GM19438 (cell line): ENCODE measurements at regions not wholly inside any gene's neighbourhood (a gene's known extent, or its start where the extent isn't known, plus 50 kb on each side); places are given as distances from the start of the nearest gene placed in this dataset.

Experiments
- ATAC-seq: cut with Tn5 transposase; IDR thresholded peaks from one replicate; pipeline ENCODE4 v1.9.1; 2021; ENCODE audit warnings: low read depth; ENCODE audit not compliant: unreplicated experiment

- no peak for ATAC-seq
These were observed 264.9 kb upstream of the PLXNA2 start for GRCh38 chr1:208509072-208509471.

GRCh38 chr1:208510192-208510952 lies 266.2 kb upstream of the PLXNA2 start:
- ATAC-seq: no peak

- ATAC-seq: no peak
These were observed 267.2 kb upstream of the PLXNA2 start for GRCh38 chr1:208511242-208511860.

- no peak for ATAC-seq
These were observed 269.6 kb upstream of the PLXNA2 start for GRCh38 chr1:208513799-208514198.

- ATAC-seq: no peak
These were observed 270.9 kb upstream of the PLXNA2 start for GRCh38 chr1:208515129-208515528.

- no peak for ATAC-seq
These were observed 272.6 kb upstream of the PLXNA2 start for GRCh38 chr1:208516780-208517179.

- no peak for ATAC-seq
These were observed 276.4 kb upstream of the PLXNA2 start for GRCh38 chr1:208520438-208521099.

- no peak for ATAC-seq
These were observed 277.4 kb upstream of the PLXNA2 start for GRCh38 chr1:208521534-208521933.

- no peak for ATAC-seq
These were observed 278.8 kb upstream of the PLXNA2 start for GRCh38 chr1:208523007-208523406.

GRCh38 chr1:208524376-208524775 lies 280.2 kb upstream of the PLXNA2 start:
- ATAC-seq: no peak

- no peak for ATAC-seq
These were observed 280.7 kb upstream of the PLXNA2 start for GRCh38 chr1:208524925-208525324.

- no peak for ATAC-seq
These were observed 281.2 kb upstream of the PLXNA2 start for GRCh38 chr1:208525417-208525816.

GRCh38 chr1:208526613-208527125 lies 282.5 kb upstream of the PLXNA2 start:
- no peak for ATAC-seq

- no peak for ATAC-seq
These were observed 283.0 kb upstream of the PLXNA2 start for GRCh38 chr1:208527156-208527555.

- no peak for ATAC-seq
These were observed 284.5 kb upstream of the PLXNA2 start for GRCh38 chr1:208528578-208529240.

- ATAC-seq: no peak
These were observed 287.0 kb upstream of the PLXNA2 start for GRCh38 chr1:208531003-208531750.

GRCh38 chr1:208533746-208534598 lies 289.8 kb upstream of the PLXNA2 start:
- ATAC-seq: no peak

GRCh38 chr1:208534599-208534897 lies 290.4 kb upstream of the PLXNA2 start:
- ATAC-seq: no peak

GRCh38 chr1:208534979-208535378 lies 290.8 kb upstream of the PLXNA2 start:
- ATAC-seq: no peak

- no peak for ATAC-seq
These were observed 291.3 kb upstream of the PLXNA2 start for GRCh38 chr1:208535511-208535910.
